ENCODE measurements at regions not wholly inside any gene's neighbourhood (a gene's known extent, or its start where the extent isn't known, plus 50 kb on each side); places are given as distances from the start of the nearest gene placed in this dataset.

GRCh38 chr12:42987216-42987650, 397.7 kb upstream of the PRICKLE1 start:
- H3K27ac ChIP-seq (ENCODE audit: low read depth, low read length, severe bottlenecking), result peak overlapping the region; percentile 48
- H3K4me1 ChIP-seq (ENCODE audit: control insufficient read depth, insufficient read depth, low read length, poor library complexity, severe bottlenecking), result peaks cover 36% of the 10 kb centered on the region
- H3K36me3 ChIP-seq (ENCODE audit: control insufficient read depth, insufficient read depth, low read length), result no peaks in the 10 kb centered on the region
- no peaks in the 10 kb centered on the region for H3K9me3 ChIP-seq (ENCODE audit: control insufficient read depth, low read length)
- WGBS, 2 experiments (ENCODE audit: insufficient coverage in 2 of 2), result 79 to 84% methylated on average over 7 to 8 of the region's 9 CpGs
- H3K4me3 ChIP-seq (ENCODE audit: extremely low read depth, insufficient read depth, low read length, poor library complexity, severe bottlenecking), result no peak overlapping the region

- Histone ChIP-seq H3K4me1 (ENCODE audit: control insufficient read depth, insufficient read depth, low read length, poor library complexity, severe bottlenecking) (peaks cover 50% of the 10 kb centered on the region), H3K4me3 (ENCODE audit: extremely low read depth, insufficient read depth, low read length, poor library complexity, severe bottlenecking) (no peak overlapping the region), H3K27ac (ENCODE audit: low read depth, low read length, severe bottlenecking) (peak overlapping the region; percentile 50), H3K36me3 (ENCODE audit: control insufficient read depth, insufficient read depth, low read length) (no peaks in the 10 kb centered on the region), H3K9me3 (ENCODE audit: control insufficient read depth, low read length) (no peaks in the 10 kb centered on the region)
- 0% methylated on average over 1 of the region's 1 CpG for WGBS, 2 experiments (ENCODE audit: insufficient coverage in 2 of 2)
These were observed 396.0 kb upstream of the PRICKLE1 start for GRCh38 chr12:42985506-42985905.

GRCh38 chr12:42982828-42983227, 393.3 kb upstream of the PRICKLE1 start:
- Histone ChIP-seq H3K36me3 (ENCODE audit: control insufficient read depth, insufficient read depth, low read length) (no peaks in the 10 kb centered on the region), H3K4me3 (ENCODE audit: extremely low read depth, insufficient read depth, low read length, poor library complexity, severe bottlenecking) (no peak overlapping the region), H3K4me1 (ENCODE audit: control insufficient read depth, insufficient read depth, low read length, poor library complexity, severe bottlenecking) (peaks cover 52% of the 10 kb centered on the region), H3K27ac (ENCODE audit: low read depth, low read length, severe bottlenecking) (no peak overlapping the region), H3K9me3 (ENCODE audit: control insufficient read depth, low read length) (no peaks in the 10 kb centered on the region)
- WGBS, 2 experiments (ENCODE audit: insufficient coverage in 2 of 2), result 79 to 86% methylated on average over 2 to 3 of the region's 4 CpGs

GRCh38 chr12:42981379-42981778, 391.8 kb upstream of the PRICKLE1 start:
- 25% methylated on average over 1 of the region's 3 CpGs; no CpG with 5 or more reads in 1 of the 2 experiments for WGBS, 2 experiments (ENCODE audit: insufficient coverage in 2 of 2)
- H3K27ac ChIP-seq (ENCODE audit: low read depth, low read length, severe bottlenecking), result peak overlapping the region; percentile 38

GRCh38 chr12:42980441-42980840, 390.9 kb upstream of the PRICKLE1 start:
- Histone ChIP-seq H3K9me3 (ENCODE audit: control insufficient read depth, low read length) (peaks cover 6% of the 10 kb centered on the region), H3K4me1 (ENCODE audit: control insufficient read depth, insufficient read depth, low read length, poor library complexity, severe bottlenecking) (peaks cover 33% of the 10 kb centered on the region), H3K4me3 (ENCODE audit: extremely low read depth, insufficient read depth, low read length, poor library complexity, severe bottlenecking) (no peak overlapping the region), H3K36me3 (ENCODE audit: control insufficient read depth, insufficient read depth, low read length) (no peaks in the 10 kb centered on the region), H3K27ac (ENCODE audit: low read depth, low read length, severe bottlenecking) (no peak overlapping the region)
- WGBS, 2 experiments (ENCODE audit: insufficient coverage in 2 of 2), result 83 to 100% methylated on average over 1 of the region's 5 CpGs

More at GRCh38 chr12:42981379-42981778, 391.8 kb upstream of the PRICKLE1 start:
- Histone ChIP-seq H3K4me3 (ENCODE audit: extremely low read depth, insufficient read depth, low read length, poor library complexity, severe bottlenecking) (no peak overlapping the region), H3K9me3 (ENCODE audit: control insufficient read depth, low read length) (no peaks in the 10 kb centered on the region), H3K36me3 (ENCODE audit: control insufficient read depth, insufficient read depth, low read length) (no peaks in the 10 kb centered on the region), H3K4me1 (ENCODE audit: control insufficient read depth, insufficient read depth, low read length, poor library complexity, severe bottlenecking) (peaks cover 43% of the 10 kb centered on the region)

- H3K36me3 ChIP-seq (ENCODE audit: control insufficient read depth, insufficient read depth, low read length), result no peaks in the 10 kb centered on the region
- H3K27ac ChIP-seq (ENCODE audit: low read depth, low read length, severe bottlenecking), result no peak overlapping the region
- peaks cover 6% of the 10 kb centered on the region for H3K9me3 ChIP-seq (ENCODE audit: control insufficient read depth, low read length)
- H3K4me3 ChIP-seq (ENCODE audit: extremely low read depth, insufficient read depth, low read length, poor library complexity, severe bottlenecking), result no peak overlapping the region
- H3K4me1 ChIP-seq (ENCODE audit: control insufficient read depth, insufficient read depth, low read length, poor library complexity, severe bottlenecking), result peaks cover 27% of the 10 kb centered on the region
These were observed 390.2 kb upstream of the PRICKLE1 start for GRCh38 chr12:42979746-42980145.

- Histone ChIP-seq H3K27ac (ENCODE audit: low read depth, low read length, severe bottlenecking) (peak overlapping the region; percentile 18), H3K9me3 (ENCODE audit: control insufficient read depth, low read length) (peaks cover 6% of the 10 kb centered on the region), H3K4me1 (ENCODE audit: control insufficient read depth, insufficient read depth, low read length, poor library complexity, severe bottlenecking) (peaks cover 26% of the 10 kb centered on the region), H3K36me3 (ENCODE audit: control insufficient read depth, insufficient read depth, low read length) (no peaks in the 10 kb centered on the region), H3K4me3 (ENCODE audit: extremely low read depth, insufficient read depth, low read length, poor library complexity, severe bottlenecking) (no peak overlapping the region)
- 80% methylated on average over 1 of the region's 1 CpG; no CpG with 5 or more reads in 1 of the 2 experiments for WGBS, 2 experiments (ENCODE audit: insufficient coverage in 2 of 2)
These were observed 389.2 kb upstream of the PRICKLE1 start for GRCh38 chr12:42978708-42979107.

- peaks cover 6% of the 10 kb centered on the region for H3K9me3 ChIP-seq (ENCODE audit: control insufficient read depth, low read length)
- H3K4me3 ChIP-seq (ENCODE audit: extremely low read depth, insufficient read depth, low read length, poor library complexity, severe bottlenecking), result no peak overlapping the region
- peaks cover 20% of the 10 kb centered on the region for H3K4me1 ChIP-seq (ENCODE audit: control insufficient read depth, insufficient read depth, low read length, poor library complexity, severe bottlenecking)
- no peaks in the 10 kb centered on the region for H3K36me3 ChIP-seq (ENCODE audit: control insufficient read depth, insufficient read depth, low read length)
- WGBS, 2 experiments (ENCODE audit: insufficient coverage in 2 of 2), result no CpG with 5 or more reads among the region's 1 CpG
- no peak overlapping the region for H3K27ac ChIP-seq (ENCODE audit: low read depth, low read length, severe bottlenecking)
These were observed 388.1 kb upstream of the PRICKLE1 start for GRCh38 chr12:42977451-42978230.

GRCh38 chr12:42976620-42977019, 387.1 kb upstream of the PRICKLE1 start:
- H3K36me3 ChIP-seq (ENCODE audit: control insufficient read depth, insufficient read depth, low read length), result no peaks in the 10 kb centered on the region
- peaks cover 6% of the 10 kb centered on the region for H3K9me3 ChIP-seq (ENCODE audit: control insufficient read depth, low read length)
- H3K27ac ChIP-seq (ENCODE audit: low read depth, low read length, severe bottlenecking), result no peak overlapping the region
- H3K4me1 ChIP-seq (ENCODE audit: control insufficient read depth, insufficient read depth, low read length, poor library complexity, severe bottlenecking), result peaks cover 12% of the 10 kb centered on the region
- no peak overlapping the region for H3K4me3 ChIP-seq (ENCODE audit: extremely low read depth, insufficient read depth, low read length, poor library complexity, severe bottlenecking)

GRCh38 chr12:42976122-42976521, 386.6 kb upstream of the PRICKLE1 start:
- WGBS, 2 experiments (ENCODE audit: insufficient coverage in 2 of 2), result 100% methylated on average over 2 of the region's 3 CpGs
- H3K9me3 ChIP-seq (ENCODE audit: control insufficient read depth, low read length), result peaks cover 6% of the 10 kb centered on the region
- no peak overlapping the region for H3K27ac ChIP-seq (ENCODE audit: low read depth, low read length, severe bottlenecking)

GRCh38 chr12:42969355-42969754, 379.8 kb upstream of the PRICKLE1 start:
- Histone ChIP-seq H3K4me1 (ENCODE audit: control insufficient read depth, insufficient read depth, low read length, poor library complexity, severe bottlenecking) (peaks cover 9% of the 10 kb centered on the region), H3K4me3 (ENCODE audit: extremely low read depth, insufficient read depth, low read length, poor library complexity, severe bottlenecking) (no peak overlapping the region), H3K36me3 (ENCODE audit: control insufficient read depth, insufficient read depth, low read length) (no peaks in the 10 kb centered on the region), H3K9me3 (ENCODE audit: control insufficient read depth, low read length) (no peaks in the 10 kb centered on the region), H3K27ac (ENCODE audit: low read depth, low read length, severe bottlenecking) (no peak overlapping the region)
- 88 to 95% methylated on average over 5 of the region's 5 CpGs for WGBS, 2 experiments (ENCODE audit: insufficient coverage in 2 of 2)

More at GRCh38 chr12:42976122-42976521, 386.6 kb upstream of the PRICKLE1 start:
- no peaks in the 10 kb centered on the region for H3K36me3 ChIP-seq (ENCODE audit: control insufficient read depth, insufficient read depth, low read length)
- peaks cover 7% of the 10 kb centered on the region for H3K4me1 ChIP-seq (ENCODE audit: control insufficient read depth, insufficient read depth, low read length, poor library complexity, severe bottlenecking)
- no peak overlapping the region for H3K4me3 ChIP-seq (ENCODE audit: extremely low read depth, insufficient read depth, low read length, poor library complexity, severe bottlenecking)

Data from mesodermal cell (in vitro differentiated cells).